ENCODE measurements at regions not wholly inside any gene's neighbourhood (a gene's known extent, or its start where the extent isn't known, plus 50 kb on each side); places are given as distances from the start of the nearest gene placed in this dataset.
A peak's percentile ranks its signal among the peaks of the same experiment; 100 is the strongest.

DNA sequence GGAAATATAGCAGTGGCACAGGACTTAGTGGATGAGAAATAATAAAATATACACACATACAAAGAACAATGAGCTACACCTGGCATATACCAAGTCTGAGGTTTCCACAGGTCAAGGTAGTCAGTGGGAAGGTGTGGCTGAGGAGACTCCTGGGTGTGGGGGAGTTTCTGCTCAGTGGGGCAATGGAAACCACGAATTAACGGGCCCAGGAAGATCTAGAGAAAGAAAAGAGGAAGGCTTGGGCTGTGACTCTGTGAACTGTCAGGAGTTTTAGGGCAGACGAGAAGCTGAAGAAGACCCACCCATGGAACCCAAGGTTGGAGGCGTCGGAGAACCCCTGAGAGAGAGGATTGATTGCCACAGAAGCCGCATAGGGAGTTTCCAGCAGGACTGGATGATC lies 196.5 kb downstream of the HERPUD2 start:
- peak; percentile 29 for DNase-seq

DNA sequence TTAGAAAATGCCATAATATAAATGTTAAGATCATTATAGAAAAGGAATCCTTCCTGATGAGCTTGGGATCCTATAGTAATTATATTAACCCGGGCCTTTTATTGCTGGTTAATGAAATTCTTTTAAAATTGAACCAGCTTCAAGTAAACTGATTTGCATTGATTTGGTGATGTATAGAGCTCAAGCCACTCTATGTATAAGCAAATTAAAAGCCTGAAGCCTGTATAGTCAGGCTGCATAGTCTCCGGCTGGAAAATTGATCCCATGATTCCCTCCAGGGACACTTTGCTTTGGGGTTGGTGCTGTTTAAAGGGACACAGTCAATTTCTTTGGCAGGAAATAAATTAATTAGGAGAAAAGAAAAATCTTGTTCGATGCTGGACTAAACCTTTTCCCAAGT lies 199.1 kb downstream of the HERPUD2 start:
- DNase-seq = no peak

DNA sequence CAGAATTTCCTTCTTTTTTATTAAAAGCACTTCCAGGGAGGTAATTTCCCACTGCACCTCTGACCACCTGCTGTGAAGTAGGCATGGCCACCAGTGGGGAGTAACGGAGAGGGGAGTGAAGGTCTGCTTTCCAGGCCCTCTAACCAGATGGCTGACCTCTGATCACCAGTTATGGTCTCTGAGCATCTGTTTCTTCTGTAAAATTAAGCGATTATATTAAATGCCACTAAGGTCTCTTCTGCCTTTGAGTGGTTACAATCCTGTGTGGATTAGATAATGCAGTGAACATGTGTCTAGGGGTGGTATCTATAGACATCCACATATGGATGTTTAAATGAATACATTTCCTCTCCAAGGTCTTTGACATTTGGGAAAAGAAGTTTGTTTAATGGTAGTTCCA lies 199.6 kb downstream of the HERPUD2 start:
- no peak for DNase-seq

DNA sequence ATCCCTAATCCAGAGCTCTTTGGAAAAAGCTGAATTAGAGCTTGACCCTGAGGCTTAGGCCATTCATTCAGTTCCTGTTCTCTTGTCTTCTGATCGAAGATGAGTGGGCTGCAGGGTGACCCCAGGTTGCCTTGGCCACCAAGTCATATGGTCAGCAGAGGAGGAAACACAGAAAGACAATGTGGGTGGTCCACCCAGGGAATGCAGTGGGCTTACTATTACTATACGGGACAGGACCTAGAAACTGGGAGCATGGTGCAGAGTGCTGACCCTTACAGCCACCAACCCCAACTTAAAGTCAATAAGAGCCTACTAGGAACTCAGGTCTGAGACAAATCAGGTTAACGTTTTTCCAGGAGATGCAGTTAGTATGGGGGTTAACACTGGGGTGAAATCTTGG lies 200.5 kb downstream of the HERPUD2 start:
- no peak for DNase-seq

DNA sequence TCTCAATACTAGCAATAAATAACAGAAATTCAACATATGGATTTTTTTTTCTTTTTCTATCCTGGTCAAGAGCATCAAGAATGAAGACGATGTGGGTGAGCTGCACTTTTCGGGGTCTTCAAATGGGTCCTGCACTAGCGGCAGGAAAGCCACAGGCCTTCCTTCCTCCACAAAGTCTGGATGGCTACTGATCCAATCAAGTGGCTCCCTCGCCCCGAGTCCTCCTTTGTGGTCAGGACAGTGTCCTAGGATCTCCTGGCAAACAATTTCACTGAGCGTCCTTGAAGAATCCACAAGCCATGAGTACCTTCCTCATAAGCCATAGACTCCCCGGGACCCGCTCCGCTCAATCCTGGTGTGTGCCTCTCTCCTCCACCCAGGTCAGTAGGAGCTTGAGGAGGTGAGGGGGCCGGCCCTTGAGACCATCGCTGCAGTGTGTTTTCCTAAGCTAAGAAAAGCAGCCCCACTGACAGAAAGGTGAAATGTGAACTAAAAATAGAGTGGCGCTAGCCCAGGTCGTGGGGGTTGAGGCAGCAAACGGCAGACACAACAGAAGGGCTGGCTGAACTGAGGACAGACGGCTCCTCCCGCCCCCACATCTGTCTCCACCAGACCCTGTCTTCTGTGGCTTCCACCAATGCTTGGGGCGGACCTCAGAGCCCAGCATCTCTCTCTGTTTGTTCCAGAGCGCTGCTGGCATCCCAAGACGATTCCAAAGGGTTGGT lies 202.3 kb downstream of the HERPUD2 start:
- DNase-seq = no peak

DNA sequence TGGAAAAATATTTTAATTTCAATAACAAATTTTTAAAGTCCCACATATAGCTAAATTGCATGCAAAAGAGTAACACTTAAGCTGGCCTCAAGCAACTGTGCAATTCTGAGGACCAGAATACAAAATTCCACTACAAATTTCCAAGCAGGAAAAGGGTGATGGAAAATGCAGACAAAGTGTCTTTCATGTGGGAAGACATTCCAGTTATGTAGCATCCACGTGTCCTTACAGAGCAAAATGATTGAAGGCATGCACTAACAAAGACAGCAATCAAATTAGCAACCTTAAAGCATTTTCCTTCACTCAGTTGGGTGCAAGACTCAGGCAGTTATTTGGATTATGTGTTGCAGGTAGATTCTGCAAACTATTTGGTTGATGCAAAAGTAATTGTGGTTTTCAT lies 203.7 kb downstream of the HERPUD2 start:
- no peak for DNase-seq

DNA sequence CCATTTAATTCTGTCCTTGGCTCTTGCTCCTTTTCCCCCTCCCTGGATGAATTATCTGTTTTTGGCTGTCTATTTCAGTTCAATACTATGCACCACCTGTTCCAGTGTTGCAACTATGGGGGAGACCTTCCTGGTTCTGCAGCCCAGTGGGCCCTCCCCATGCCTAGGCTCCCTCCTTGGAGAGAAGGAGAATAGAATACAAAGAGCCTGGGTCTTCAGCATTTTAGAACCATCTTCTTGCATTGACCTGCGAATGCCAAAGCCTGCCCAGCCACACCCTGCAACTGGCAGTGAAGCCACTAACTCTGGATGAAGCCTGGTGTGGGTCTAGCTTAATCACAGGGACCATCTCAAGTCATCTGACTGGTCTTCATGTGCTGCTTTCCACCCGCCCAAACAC lies 207.1 kb downstream of the HERPUD2 start:
- no peak for DNase-seq

DNA sequence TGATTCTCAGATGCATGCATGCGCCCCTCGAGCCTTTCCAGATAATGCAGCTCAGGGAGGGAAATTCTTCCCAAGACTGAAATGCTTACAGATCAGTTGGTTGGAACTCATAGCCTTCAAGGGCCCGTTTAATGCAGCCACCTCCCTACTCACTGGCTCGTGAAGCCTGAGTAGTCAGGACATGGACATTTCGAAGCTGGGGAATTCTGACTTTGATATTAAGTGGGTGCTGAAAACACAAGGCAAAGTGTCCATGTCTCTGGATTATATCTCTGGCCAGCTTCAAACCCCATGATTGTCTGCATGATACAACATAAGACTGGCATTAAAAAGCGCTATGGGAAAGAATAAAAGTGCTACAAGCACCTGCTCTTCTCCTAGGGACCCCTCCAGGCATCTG lies 207.5 kb downstream of the HERPUD2 start:
- no peak for DNase-seq

DNA sequence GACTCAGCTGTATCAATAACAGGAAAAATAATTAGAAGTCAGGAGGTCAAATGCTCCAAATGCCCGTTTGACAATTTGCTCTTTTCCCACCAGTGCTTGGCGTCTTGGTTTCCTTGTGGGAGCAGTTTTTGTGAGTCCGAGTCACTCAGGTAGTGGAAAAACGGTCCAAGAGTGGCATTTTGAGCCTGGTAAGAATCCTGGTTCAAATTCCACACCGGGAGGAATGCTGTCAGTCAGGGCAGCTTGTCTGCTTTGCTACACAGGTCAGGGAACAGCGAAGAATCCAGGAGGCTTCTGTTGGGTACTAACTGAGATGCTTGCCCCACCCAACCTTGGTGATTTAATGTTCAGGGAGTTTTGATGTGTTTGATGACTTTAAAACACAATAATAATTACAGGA lies 209.5 kb downstream of the HERPUD2 start:
- no peak for DNase-seq

DNA sequence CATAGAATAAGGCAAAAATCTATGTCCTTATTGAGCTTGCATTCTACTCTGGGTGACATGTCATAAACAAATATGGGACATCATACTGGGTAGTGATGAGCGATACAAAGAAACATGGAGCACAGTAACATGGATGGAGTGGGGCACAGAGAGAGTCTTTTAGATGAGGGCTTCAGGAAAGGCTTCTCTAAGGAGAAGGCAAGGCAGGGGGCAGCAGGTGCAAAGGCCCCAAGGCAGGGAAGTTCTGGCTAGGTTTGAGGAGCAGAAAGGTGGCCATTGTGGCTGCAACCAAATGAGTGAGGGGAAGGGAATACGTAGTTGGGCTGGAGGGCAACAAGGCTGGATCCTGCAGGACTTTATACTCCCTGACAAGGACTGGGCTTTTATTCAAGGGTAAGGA lies 211.4 kb downstream of the HERPUD2 start:
- DNase-seq = no peak

DNA sequence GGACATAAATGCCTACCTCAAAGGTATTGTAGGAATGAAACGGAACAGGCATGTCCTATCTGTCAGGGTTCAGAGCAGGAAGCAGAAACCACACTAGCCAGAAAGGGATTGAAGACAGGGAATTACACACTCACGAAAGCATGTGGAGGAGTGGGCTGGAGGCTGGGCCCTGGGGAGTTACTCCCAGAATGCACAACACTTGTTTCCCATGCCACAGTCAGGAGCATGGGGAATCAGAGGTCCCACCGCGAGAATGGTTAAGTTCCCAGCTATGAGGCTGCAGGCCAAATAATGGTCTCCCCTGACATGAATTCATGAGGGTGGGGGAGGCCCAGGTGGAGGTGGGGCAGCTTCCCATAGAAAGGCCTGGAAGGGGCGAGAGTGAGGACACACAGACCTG lies 212.7 kb downstream of the HERPUD2 start:
- no peak for DNase-seq

DNA sequence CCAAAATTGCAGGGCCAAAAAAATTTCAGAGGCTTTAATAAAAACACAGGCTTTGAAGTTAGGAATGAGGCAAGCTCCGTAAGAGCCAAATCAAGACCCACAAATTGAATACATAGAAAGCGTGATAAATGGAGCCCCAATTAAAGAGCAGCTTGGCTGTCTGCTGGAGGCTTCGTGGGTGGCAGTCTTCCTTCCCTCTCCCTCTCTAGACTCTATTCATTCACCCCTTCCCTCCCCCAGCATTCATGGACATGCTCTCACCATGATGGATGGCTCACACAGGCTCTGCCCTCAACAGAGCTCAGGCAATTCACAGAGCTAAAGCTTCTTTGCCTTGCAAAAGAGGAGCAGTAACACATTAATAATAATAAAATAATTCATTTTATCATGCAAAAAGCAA lies 214.1 kb downstream of the HERPUD2 start:
- no peak for DNase-seq

DNA sequence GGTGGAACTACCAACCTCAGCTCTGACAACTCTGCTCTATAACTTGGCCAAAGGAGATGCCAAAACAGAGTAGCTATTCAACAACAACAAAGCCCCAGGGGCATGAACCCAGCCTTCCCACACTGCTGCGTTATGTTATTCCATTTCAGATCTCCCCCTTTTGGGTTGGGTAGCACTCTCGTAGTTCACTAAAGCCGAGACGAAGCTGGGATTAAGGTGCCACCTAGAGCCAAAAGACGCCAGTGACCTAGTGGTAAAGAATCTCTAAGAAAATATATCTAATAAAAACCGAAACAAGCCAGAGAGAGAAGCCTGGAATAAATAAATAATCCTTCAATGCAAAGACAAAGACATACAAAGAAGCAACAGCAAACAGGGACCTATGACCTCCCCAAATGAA lies 217.3 kb downstream of the HERPUD2 start:
- DNase-seq = no peak

DNA sequence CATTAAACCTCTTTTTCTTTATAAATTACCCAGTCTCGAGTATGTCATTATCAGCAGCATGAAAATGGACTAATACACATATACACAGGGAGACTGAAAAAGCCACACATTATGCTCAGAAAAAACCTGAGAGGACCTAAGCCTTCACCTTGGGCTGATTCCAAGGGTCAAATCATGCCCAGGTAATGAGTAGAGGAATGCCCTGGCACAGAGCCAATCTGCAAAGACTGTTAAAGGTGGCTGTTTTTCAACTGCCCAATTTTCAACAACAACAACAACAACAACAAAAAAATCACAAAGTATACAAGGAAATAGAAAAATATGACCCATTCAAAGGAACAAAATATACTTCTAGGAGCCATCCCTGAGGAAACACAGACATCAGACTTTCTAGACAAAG lies 220.2 kb upstream of the TBX20 start:
- no peak for DNase-seq

DNA sequence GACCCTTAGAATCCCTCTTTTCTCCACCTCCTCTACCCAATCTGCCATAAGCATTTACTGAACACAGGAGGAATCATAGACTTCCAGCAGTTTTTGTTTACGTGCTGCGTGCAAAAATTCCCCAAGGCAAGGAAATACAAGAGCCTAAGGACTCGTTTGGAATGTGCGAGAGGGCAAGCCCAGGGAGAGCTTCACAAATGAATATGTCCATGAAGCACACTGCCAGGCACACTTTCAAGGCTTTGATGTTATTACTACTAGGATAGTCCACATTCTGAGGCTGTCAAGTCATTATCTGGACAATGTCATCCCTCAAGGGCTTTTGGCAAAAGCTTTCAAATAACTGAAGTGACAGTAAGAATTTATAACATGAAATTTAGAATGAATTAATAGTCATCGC lies 214.7 kb upstream of the TBX20 start:
- no peak for DNase-seq

DNA sequence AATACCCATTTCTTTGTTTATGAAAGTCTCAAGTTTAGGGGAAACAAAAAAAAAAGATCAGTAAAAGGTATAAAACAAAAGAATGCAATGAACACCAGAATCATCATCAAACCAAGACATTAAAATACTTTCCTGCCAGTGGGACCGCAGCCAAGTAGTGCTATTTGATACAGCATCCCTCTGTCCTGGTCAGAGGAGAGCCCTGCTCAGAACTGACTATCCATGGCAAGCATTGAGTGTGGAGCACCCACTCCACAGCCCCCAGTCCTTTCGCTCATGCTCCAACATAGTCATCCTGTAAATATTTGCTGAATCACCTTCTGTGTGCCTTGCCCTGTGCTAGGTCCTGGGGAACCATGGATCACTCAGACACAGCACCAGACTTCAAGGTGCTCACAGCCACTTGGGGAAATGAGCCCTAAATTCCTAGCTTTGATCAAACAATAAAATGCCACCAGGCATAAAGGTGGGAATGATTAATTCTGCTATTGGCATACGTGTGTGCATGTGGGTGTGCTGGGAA lies 213.6 kb upstream of the TBX20 start:
- no peak for DNase-seq

DNA sequence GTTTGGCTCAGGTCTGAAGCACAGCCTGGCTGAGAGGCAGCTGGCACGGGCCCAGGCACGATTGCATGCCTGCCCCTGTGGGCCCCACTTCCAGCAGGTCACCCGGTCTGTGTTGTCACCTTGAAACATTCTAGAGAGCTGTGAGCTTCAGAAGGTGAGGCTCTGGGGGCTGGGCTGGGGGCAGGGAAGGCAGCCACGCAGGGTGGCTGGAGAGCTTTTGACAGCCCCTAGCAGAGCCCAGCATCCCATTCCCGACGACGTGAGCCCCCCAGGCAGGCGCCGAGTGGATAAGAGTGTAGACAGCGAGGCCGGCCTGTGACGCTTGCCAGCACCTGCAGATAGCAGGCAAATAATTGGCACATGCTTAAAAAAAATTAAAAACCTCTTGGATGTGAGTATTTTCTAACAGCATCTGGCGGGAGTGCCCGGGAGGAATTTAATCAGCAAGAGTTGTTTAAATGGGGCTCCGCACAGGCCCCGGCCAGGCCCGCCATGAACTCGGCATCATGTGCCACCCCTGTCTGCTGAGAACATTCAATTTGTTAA lies 212.0 kb upstream of the TBX20 start:
- no peak for DNase-seq

DNA sequence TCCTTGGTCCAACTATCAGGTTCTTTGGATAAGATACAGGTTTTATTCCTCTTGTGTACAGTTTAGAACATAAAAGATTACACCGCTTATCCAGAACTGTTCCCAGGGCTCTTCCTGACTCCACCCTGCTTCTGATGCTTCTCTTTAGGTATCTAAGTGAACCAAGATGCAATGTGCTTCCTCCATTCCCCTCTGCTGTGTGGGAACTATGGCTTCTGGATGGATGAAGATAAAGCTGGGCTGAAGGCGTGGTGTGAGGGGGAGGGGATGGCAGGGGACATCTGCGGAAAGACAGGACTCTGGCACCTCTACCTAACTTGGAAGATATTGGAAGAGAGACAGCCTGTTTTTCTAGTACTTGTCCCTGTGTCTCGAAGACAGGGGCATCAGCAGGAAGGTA lies 209.9 kb upstream of the TBX20 start:
- DNase-seq = no peak

DNA sequence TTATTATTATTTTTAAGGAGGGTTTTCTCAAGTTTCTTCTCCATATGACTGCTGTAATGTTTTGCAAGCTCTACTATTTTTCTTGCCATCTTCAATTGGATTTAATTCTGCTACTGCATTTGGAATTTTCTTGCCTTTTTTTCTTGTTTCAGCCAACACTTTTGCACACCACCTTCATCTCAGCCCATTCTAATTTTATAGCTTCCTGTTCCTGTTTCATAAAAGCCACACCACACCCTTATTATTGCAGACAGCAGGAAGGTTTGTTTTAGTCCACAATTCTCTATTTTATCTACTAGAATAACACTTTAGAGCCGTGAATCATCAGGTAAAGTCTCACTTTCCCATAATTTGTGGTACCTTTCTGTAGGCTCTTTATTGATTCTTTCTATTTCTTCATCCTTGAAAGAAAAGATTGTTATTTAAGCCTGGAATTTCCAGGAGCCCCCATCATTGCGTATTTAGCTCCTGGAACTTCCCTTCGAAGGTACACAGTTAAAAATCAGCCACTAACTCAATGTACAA lies 209.3 kb upstream of the TBX20 start:
- DNase-seq = peak; percentile 51

DNA sequence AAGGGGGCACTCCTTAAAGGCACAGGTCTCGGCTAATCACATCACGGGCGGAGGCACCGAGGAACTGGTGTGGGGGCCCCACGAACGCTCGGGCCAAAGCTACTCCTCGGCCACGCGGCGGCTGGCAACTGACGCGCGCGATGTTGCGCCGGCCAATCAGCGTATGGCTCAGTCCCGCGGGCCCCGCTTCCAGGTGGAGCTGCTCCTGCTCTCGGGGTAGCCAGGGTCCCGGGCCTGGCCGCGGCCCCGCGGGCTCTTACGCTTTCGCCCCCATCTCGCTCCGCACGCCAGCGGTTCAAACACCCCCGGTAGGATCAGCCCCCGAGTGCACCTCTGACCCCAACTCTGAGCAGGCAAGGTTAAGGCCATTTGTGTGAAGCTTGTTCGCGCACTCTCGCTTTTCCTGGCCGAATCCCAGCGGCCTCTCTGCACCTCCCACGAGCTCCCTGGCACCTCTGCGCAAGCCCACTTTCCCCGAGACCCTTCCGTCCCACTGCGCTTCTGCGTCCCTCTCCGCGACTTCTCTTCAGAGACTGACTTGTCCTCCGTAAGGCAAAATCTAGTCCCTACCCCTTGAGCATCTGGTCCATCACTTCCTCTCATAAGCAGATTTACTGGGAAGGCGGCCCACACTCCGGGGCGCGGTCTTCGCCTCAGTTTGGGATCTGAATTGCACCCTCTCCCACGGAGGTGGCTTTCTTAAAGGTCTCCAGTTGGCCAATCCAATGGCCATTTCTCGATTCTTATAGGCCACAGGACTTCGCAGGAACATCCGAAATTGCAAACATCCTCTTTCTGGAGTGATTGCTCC lies 200.9 kb upstream of the TBX20 start:
- no peak for DNase-seq

DNA sequence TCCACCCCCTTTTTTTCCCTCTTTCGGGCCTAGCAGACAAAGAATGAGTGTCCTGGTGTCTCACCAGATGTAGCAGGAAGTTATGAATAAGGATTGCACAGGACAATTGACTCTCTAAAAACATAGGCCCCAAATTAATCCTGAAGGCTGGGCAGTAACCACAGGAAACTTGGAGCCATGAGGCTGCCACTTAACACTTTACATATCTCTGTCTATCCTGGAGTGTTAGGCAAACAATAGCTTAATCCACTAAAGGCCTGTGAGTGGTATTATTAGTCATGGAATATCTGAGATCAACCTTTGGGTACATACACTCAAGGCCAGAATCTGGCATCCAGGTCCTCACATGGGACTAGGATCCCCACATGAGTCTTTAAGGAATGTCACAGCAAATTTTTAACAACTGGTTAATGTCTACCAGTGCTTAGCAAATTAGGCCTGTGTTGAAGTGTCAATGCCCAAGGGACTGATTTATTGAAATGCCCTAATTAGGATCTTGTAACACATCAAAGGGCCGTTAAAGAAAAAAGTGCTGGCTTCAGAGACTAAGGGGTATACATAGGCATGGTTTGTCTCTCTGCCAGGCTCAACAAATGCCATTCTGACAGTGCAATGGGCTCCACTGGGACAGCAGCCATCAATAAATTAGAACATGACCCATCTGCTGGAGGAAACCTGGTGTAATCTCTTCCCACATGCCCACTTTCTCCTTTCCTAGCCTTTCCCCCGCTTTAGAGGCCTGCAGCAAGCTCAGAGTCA lies 196.7 kb upstream of the TBX20 start:
- DNase-seq = no peak

DNA sequence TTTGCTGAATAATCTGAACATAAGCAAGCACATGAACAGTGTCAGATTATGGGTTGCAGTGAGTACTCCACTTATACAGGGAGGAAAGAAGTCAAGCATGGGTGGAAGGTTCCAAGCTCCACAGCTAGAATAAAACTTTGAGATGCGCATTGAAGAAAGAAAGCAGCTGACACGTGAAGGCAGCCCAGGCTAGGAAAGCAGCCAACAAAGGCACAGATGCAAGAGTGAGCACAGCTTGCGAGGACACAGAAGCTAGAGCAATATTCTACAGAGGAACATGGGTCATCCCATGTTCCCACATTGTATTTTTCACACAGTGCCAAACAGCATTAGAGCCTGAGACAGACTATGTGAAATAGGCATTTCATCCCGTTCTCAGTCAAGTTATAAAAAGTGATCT lies 194.6 kb upstream of the TBX20 start:
- DNase-seq = no peak

DNA sequence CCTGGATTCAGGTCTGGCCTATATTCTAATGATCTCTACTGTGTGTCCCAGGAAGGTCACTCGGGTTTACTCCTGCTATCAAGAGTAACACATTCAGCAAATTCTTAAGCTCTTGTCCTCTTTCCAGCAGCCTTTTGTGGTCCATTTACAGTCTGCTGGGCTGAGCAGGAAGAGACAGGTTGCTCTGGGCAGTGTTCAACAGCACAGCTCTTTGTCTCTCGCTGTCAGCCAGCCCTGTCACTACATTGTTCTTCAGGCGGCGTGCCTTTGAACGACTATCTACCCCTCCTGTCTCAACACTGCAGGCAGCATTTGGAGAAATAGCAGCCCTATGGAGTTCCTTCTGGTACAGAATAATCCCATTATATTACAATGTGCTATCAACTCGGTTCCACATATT lies 192.2 kb upstream of the TBX20 start:
- DNase-seq = no peak
